ENCODE measurements at regions not wholly inside any gene's neighbourhood (a gene's known extent, or its start where the extent isn't known, plus 50 kb on each side); places are given as distances from the start of the nearest gene placed in this dataset.

DNA sequence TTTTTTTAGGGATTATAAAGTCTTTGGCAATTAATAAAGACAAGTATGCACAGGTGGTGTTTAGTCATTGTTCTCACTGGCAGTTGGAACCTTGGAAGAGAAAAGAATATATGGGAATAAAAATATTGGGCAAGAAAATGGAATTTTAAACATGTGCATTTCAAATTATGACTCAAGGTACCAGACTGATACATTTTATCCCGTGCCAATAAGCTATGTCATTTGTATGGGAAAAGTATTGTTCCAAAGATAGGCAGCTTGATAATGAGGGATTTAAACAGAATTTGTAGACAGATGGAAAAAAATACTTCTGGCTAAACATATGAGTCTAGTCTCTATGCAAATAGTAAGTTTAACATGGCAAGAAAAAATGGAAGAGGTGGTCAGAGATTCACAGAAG lies 169.5 kb upstream of the UFM1 start:
- Histone ChIP-seq H3K36me3 (ENCODE audit: insufficient read depth, low read length) (no peaks in the 10 kb centered on the region), H3K9me2 (ENCODE audit: low read depth, low read length) (no peaks in the 10 kb centered on the region), H3K79me2 (ENCODE audit: insufficient read depth, low read length) (no peaks in the 10 kb centered on the region), H3K4me1 (ENCODE audit: insufficient read depth, low read length, severe bottlenecking) (no peaks in the 10 kb centered on the region), H3K27me3 (ENCODE audit: insufficient read depth, low read length) (no peaks in the 10 kb centered on the region), H2AFZ (ENCODE audit: low read length) (no peak overlapping the region; the same call in 1 of the 2 replicates), H4K20me1 (ENCODE audit: insufficient read depth, low read length) (no peaks in the 10 kb centered on the region), H3K4me2 (ENCODE audit: low read length) (peak overlapping the region; percentile 36; the same call in 1 of the 2 replicates), H3K27ac (ENCODE audit: low read depth, low read length, poor library complexity, severe bottlenecking) (no peak overlapping the region), H3F3A (ENCODE audit: insufficient read depth, low read length) (no peaks in the 10 kb centered on the region), H3K9me3 (ENCODE audit: low read length) (no peaks in the 10 kb centered on the region), H3K9ac (ENCODE audit: low read length) (no peak overlapping the region), H3K4me3 (ENCODE audit: low read depth, low read length, poor library complexity, severe bottlenecking) (no peak overlapping the region)
- TF ChIP-seq, protein P1, sequence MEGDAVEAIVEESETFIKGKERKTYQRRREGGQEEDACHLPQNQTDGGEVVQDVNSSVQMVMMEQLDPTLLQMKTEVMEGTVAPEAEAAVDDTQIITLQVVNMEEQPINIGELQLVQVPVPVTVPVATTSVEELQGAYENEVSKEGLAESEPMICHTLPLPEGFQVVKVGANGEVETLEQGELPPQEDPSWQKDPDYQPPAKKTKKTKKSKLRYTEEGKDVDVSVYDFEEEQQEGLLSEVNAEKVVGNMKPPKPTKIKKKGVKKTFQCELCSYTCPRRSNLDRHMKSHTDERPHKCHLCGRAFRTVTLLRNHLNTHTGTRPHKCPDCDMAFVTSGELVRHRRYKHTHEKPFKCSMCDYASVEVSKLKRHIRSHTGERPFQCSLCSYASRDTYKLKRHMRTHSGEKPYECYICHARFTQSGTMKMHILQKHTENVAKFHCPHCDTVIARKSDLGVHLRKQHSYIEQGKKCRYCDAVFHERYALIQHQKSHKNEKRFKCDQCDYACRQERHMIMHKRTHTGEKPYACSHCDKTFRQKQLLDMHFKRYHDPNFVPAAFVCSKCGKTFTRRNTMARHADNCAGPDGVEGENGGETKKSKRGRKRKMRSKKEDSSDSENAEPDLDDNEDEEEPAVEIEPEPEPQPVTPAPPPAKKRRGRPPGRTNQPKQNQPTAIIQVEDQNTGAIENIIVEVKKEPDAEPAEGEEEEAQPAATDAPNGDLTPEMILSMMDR (IDR thresholded peaks at IDR 0.05; ENCODE audit: low read length) = no peak
- TF ChIP-seq EZH2 (IDR thresholded peaks at IDR 0.05; ENCODE audit: borderline replicate concordance, low read length) = no peak

DNA sequence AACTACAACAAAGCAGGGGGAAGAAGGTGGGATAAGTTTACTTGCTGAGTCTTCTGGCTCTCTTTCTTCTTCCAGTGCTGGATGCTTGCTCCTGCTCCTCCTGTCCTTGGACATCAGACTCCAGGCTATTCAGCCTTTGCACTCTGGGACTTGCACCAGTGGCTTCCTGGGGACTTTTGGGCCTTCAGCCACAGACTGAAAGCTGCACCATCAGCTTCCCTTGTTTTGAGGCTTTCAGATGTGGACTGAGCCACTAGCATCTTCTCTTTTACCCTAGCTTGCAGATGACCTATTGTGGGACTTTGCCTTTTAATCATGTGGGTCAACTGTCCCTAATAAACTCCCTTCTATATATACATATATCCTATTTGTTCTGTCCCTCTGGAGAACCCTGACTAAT lies 173.0 kb upstream of the UFM1 start:
- Histone ChIP-seq H3K4me1 (ENCODE audit: insufficient read depth, low read length, severe bottlenecking) (no peaks in the 10 kb centered on the region), H3K79me2 (ENCODE audit: insufficient read depth, low read length) (no peaks in the 10 kb centered on the region), H3K9me3 (ENCODE audit: low read length) (no peaks in the 10 kb centered on the region), H3K27ac (ENCODE audit: low read depth, low read length, poor library complexity, severe bottlenecking) (no peak overlapping the region), H3K4me3 (ENCODE audit: low read depth, low read length, poor library complexity, severe bottlenecking) (no peak overlapping the region), H4K20me1 (ENCODE audit: insufficient read depth, low read length) (no peaks in the 10 kb centered on the region), H3K9ac (ENCODE audit: low read length) (no peak overlapping the region), H3K27me3 (ENCODE audit: insufficient read depth, low read length) (no peaks in the 10 kb centered on the region), H2AFZ (ENCODE audit: low read length) (no peak overlapping the region), H3F3A (ENCODE audit: insufficient read depth, low read length) (no peaks in the 10 kb centered on the region), H3K9me2 (ENCODE audit: low read depth, low read length) (no peaks in the 10 kb centered on the region), H3K4me2 (ENCODE audit: low read length) (no peak overlapping the region), H3K36me3 (ENCODE audit: insufficient read depth, low read length) (no peaks in the 10 kb centered on the region)
- TF ChIP-seq, protein P1 (IDR thresholded peaks at IDR 0.05; ENCODE audit: low read length) = no peak
- no peak for TF ChIP-seq EZH2 (IDR thresholded peaks at IDR 0.05; ENCODE audit: borderline replicate concordance, low read length)

DNA sequence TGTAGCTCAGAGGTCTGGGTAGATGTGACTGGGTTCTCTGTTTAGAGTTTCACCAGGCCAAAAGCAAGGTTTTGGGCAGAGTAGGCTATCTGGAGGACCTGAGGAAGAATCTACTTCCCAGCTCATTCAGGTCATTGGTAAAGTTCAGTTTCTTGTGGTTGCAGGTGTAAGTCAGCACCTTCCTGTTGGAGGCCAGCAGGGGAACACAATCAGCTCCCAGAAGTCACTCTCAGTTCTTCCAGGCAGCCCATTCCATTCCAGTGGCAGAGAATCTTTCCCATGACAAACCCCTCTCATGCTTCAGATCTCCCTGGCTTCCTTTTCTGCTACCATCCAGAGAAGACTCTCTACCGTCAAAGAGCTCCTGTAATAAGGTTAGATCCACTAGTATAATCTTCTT lies 176.2 kb upstream of the UFM1 start:
- Histone ChIP-seq H3F3A (ENCODE audit: insufficient read depth, low read length) (no peaks in the 10 kb centered on the region), H3K4me3 (ENCODE audit: low read depth, low read length, poor library complexity, severe bottlenecking) (no peak overlapping the region), H3K36me3 (ENCODE audit: insufficient read depth, low read length) (no peaks in the 10 kb centered on the region), H3K27ac (ENCODE audit: low read depth, low read length, poor library complexity, severe bottlenecking) (no peak overlapping the region), H3K27me3 (ENCODE audit: insufficient read depth, low read length) (no peaks in the 10 kb centered on the region), H3K4me1 (ENCODE audit: insufficient read depth, low read length, severe bottlenecking) (no peaks in the 10 kb centered on the region), H2AFZ (ENCODE audit: low read length) (no peak overlapping the region), H3K9ac (ENCODE audit: low read length) (no peak overlapping the region), H4K20me1 (ENCODE audit: insufficient read depth, low read length) (no peaks in the 10 kb centered on the region), H3K9me3 (ENCODE audit: low read length) (no peaks in the 10 kb centered on the region), H3K79me2 (ENCODE audit: insufficient read depth, low read length) (no peaks in the 10 kb centered on the region), H3K4me2 (ENCODE audit: low read length) (no peak overlapping the region), H3K9me2 (ENCODE audit: low read depth, low read length) (no peaks in the 10 kb centered on the region)
- TF ChIP-seq, protein P1 (IDR thresholded peaks at IDR 0.05; ENCODE audit: low read length) = no peak
- TF ChIP-seq EZH2 (IDR thresholded peaks at IDR 0.05; ENCODE audit: borderline replicate concordance, low read length) = no peak

All from OCI-LY1 (cell line).